Astrocyte (in vitro differentiated cells and primary cell): ENCODE measurements at regions not wholly inside any gene's neighbourhood (a gene's known extent, or its start where the extent isn't known, plus 50 kb on each side); places are given as distances from the start of the nearest gene placed in this dataset.

ENCODE experiments used
- EZH2 ChIP-seq: IDR thresholded peaks from 2 replicates; pipeline ENCODE4 v1.6.1; 2012; ENCODE audit warnings: mild to moderate bottlenecking, low read length, inconsistent platforms; ENCODE audit not compliant: insufficient read depth
- TF ChIP-seq, protein P1 (sequence below): IDR thresholded peaks from 2 replicates; pipeline ENCODE4 v1.5.1; 2011; ENCODE audit warnings: low read depth, mild to moderate bottlenecking, inconsistent platforms, low read length, moderate library complexity; ENCODE audit not compliant: insufficient read depth

DNA sequence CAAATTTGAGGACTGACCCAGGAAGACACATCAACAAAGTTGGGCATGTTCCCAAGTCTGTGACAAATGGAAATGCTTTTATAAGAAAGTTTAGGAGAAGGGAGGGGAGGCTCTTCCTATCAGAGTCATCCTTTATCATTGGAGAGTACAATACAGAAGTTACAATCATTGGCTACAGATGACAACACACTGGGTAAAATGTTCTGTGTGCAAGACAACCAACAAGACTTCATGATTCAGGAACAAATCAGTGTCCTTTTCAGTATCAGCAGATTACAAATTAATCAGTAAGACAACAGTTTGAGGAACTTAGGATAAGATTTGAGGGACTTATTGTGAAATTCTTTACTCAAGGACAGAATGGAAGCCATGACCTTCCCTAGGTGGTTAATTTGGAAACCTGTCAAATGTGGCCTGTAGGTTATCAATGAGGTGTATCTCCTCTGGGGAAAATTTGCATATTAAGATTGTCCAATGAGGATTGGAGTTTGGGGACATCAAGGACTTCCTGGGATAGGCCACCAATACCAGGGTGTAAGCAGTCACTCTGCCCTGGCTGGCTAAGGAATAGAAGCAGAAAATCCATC is 274.4 kb upstream of the RORA start:
- TF ChIP-seq, protein P1, sequence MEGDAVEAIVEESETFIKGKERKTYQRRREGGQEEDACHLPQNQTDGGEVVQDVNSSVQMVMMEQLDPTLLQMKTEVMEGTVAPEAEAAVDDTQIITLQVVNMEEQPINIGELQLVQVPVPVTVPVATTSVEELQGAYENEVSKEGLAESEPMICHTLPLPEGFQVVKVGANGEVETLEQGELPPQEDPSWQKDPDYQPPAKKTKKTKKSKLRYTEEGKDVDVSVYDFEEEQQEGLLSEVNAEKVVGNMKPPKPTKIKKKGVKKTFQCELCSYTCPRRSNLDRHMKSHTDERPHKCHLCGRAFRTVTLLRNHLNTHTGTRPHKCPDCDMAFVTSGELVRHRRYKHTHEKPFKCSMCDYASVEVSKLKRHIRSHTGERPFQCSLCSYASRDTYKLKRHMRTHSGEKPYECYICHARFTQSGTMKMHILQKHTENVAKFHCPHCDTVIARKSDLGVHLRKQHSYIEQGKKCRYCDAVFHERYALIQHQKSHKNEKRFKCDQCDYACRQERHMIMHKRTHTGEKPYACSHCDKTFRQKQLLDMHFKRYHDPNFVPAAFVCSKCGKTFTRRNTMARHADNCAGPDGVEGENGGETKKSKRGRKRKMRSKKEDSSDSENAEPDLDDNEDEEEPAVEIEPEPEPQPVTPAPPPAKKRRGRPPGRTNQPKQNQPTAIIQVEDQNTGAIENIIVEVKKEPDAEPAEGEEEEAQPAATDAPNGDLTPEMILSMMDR, result no peak
- no peak for TF ChIP-seq EZH2
